Pulmonary artery endothelial cell (primary cell): ENCODE measurements at regions not wholly inside any gene's neighbourhood (a gene's known extent, or its start where the extent isn't known, plus 50 kb on each side); places are given as distances from the start of the nearest gene placed in this dataset.
"Not testable (repeated sequence)": the region's sequence is repeated elsewhere in the genome, so short reads cannot be mapped to it uniquely, and the experiment has no call there.

Experiments
- DNase-seq: peaks from one replicate; pipeline ENCODE4 v3.0.0-alpha.2; 2011; ENCODE audit warnings: low read depth, low spot score

GRCh38 chr1:29697391-29697780 lies 461.1 kb downstream of the PTPRU start:
- no peak for DNase-seq

DNA sequence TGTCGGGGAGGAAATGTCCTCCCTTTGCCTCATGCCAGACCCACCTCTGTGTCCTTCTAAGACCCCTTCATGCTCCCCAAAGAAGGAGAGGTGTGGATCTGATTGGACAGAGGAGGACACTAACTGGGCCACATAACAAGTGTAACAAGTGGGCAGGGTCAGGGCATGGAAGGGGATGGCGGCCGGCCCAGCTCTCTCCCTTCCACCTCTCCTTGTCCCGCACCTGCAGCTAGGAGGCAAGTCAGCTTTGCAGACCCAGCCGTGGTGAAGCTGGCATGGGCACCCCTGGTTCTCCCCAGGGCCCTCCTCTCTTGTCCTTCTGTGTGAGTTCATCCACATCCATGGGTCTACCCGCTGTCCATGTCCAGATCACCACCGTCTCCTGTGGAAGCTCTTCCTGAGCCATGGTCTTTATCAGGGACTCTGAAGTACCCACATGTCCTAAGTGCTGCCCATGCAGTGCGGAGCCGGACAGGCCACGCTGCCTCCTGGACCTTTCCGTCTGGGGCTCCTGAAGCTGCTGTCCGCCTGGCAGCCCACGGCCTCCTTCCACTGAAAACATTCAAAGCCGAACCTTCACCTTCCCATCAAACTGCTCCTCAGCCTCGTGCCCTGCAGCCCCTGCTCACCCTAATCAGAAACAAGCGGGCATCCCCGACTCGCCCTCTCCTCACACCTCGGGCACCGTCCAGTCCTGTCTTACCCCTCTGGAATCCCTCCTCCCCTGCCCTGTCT lies 460.5 kb downstream of the PTPRU start:
- no peak for DNase-seq

- no peak for DNase-seq
These were observed 459.5 kb downstream of the PTPRU start for GRCh38 chr1:29695803-29696202.

DNA sequence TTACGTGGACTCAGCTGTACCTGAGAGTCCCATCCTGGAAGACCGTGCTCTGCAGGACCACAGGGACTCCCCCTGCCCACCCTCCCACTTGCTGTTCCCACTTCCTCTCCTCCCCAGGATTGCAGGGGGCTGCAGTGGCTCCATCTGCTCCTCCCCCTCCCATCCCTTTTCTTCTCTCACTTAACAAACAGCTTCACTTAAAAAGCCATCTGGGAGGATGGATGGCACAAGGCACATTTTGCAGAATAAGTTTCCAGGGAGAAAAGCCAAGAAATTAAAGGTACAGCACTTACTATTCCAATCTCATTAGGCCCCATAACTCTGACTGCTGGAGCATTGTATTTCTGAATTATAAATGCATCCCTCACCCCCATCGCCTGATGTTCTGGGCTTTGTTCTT lies 458.7 kb downstream of the PTPRU start:
- DNase-seq: no peak

DNA sequence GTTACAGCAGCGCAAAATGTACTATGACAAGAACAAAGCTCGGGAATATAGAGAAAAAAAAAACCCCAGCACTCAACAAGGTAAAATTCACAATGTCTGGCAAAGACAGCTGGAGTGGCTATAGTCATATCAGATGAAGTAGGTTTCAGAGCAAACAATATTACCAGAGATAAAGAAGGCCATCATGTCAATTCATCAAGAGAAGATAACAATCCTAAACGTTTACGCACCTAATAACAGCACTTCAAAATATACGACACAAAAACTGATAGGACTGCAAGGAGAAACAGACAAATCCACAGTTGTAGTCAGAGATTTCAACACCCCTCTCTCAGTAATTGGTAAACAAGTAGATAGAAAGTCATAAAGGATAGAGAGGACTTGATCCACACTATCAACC lies 455.2 kb downstream of the PTPRU start:
- no peak for DNase-seq

DNA sequence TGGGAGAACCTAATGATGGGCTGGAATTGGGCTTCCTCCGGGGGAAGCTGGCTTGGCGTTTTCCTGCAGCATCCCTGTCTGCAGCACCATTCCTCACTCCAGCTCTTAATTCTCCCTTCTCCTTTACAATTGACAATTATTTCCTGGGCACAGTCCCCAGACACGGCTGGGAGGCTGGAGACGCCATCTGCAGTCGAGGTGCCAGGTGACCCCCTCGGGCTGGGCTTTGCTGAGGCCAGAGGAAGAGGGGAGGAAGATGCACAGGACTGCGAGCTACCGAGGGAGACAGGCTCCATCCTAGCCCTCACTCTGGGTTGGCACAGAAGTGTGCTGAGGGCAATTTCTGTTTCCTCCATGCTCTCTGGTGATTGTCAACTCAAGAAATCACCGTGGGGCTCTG lies 453.8 kb downstream of the PTPRU start:
- DNase-seq: no peak

- no peak for DNase-seq
These were observed 453.2 kb downstream of the PTPRU start for GRCh38 chr1:29689372-29690030.

DNA sequence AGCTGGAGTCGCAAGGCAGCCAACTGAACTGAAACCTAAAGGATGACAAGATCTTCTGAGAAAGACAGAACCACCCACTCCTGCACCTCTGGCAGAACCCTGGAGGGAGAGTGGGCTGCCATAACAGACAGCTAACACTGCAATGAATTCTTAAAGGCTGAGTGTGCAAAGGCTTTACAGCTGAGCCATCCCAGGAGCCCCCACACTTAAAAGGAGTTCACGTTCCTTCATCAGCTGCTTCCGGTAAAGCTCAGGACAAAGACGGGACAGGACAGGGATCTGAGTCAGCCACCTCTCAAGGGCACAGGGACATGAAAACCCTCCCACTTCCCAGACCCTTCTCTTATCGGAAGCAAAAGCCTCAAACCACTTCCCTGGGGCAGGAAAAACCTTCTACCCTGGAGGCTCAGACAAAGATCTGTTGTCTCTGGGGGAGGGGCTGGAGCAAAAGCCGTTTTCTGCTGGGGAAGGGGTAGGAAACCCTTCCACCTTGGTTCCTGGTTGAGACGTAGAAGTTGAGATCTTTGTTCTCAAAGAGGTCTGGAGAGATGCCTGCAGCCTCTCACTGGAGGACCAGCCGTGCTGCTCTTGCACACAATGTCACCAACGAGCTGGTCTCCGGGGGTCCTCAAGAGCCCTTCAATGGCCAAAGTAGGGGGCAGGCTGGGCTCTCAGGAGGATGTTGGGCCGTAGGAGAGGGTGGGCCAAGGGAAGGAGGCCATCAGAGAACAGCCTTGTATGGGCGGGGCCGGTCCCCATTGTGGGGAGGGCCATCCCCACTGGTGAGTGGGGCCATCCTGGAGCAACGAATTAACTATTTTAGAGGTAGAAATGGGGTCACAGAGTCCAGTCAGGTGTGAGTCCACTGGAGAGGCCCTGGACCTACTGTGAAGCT lies 452.4 kb downstream of the PTPRU start:
- DNase-seq: peak; percentile 41

GRCh38 chr1:29687601-29688244 lies 451.4 kb downstream of the PTPRU start:
- no peak for DNase-seq

DNA sequence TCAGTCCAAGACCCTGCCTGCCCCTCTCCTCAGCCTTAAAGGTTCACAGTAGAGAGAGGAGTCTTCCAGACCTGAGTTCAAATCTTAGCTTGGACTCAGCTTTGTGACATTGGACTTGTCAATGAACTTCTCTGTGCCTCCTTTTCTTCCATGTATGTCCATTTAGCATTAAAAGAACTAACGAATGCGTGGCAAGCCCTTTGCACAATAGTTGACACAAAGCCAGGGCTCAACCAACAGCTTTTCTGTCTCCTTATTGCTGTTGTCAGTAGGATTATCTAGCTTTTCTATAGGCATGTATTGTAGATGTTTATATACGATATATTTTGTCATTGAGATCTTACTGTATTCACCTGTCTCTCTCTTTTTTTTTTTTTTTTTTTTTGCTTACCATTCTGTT lies 450.8 kb downstream of the PTPRU start:
- no peak for DNase-seq

- no peak for DNase-seq
These were observed 449.9 kb downstream of the PTPRU start for GRCh38 chr1:29686012-29686930.

- no peak for DNase-seq
These were observed 449.1 kb downstream of the PTPRU start for GRCh38 chr1:29685387-29685786.

- no peak for DNase-seq
These were observed 447.8 kb downstream of the PTPRU start for GRCh38 chr1:29684141-29684540.

DNA sequence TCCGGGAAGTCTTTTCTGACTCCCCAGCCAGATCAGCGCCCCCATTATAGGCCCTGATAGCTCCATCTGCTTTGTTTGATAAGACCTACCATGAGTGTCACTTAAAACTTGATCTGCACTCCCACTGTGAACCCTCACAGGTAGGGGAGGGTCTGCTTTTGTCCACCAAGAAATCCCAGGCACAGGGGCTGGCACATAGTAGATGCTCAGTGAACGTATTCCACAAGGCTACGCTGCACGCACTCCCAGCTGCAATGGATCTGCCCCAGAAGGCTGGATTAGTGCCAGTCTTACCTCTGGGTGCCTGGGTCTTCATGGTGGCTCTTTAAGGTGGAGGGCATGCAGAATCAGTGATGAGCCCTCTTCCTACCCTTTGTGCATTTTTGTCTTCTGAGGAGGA lies 447.1 kb downstream of the PTPRU start:
- no peak for DNase-seq

GRCh38 chr1:29682919-29683295 lies 446.6 kb downstream of the PTPRU start:
- no peak for DNase-seq

GRCh38 chr1:29682171-29682918 lies 446.0 kb downstream of the PTPRU start:
- no peak for DNase-seq

DNA sequence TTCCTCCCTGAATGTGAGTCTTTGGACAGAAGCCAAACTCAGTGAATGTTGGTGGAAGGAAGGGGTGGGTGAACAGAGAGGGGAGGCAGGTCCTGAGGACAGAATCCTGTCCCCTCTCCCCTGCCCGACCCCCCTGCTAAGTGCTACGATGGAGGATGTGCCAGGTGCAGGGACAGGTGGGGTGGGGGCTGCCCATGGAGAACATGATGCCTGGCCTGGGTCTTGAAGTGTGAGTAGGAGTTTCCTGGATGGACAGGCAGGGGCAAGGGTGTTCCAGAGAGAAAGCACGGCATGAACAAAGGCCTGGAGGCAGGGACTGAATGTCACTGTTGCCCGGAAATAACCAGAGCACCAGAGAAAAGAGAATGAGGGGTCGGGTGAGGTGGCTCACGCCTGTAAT lies 445.1 kb downstream of the PTPRU start:
- DNase-seq: not testable (repeated sequence)

- no peak for DNase-seq
These were observed 443.7 kb downstream of the PTPRU start for GRCh38 chr1:29679828-29680558.

DNA sequence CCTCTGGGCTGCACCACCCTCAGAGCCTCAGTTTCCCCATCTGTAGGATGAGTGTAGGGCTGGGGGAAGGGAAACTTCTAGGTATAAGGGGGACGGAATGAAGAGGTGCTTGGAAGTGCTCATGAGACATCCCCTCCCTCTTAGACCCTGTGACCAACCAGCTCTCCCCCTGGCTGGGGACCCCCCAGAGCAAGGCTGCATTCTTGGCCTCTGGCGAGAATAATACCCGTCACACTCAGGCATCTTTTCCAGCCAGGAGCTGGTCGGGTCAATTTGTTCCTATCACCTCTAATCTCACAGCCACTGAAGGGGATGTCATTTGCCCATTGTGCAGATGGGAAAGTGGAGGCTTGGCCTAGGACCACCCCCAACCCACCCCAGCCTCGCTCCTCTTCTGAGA lies 443.0 kb downstream of the PTPRU start:
- DNase-seq: no peak
